Testis (tissue), 2 donors: ENCODE measurements at regions not wholly inside any gene's neighbourhood (a gene's known extent, or its start where the extent isn't known, plus 50 kb on each side); places are given as distances from the start of the nearest gene placed in this dataset.
"Not testable (repeated sequence)": the region's sequence is repeated elsewhere in the genome, so short reads cannot be mapped to it uniquely, and the experiment has no call there.

ENCODE experiments used
- DNase-seq: peaks from one replicate; pipeline ENCODE4 v3.0.0-alpha.2; 2019
- H3K27ac ChIP-seq, 2 donors: fragments of 200-600 bp; sonication (generic); one replicate each; pipeline ENCODE4 v1.5.1; 2019
- H3K27me3 ChIP-seq: fragments of 200-600 bp; sonication (generic); one replicate; pipeline ENCODE4 v1.5.1; 2019
- H3K36me3 ChIP-seq: fragments of 200-600 bp; sonication (generic); one replicate; pipeline ENCODE4 v1.5.1; 2017; ENCODE audit warnings: low read depth; ENCODE audit errors: missing control alignments
- H3K4me1 ChIP-seq: fragments of 200-600 bp; sonication (generic); one replicate; pipeline ENCODE4 v1.5.1; 2019
- H3K4me3 ChIP-seq, 2 donors: fragments of 200-600 bp; sonication (generic); one replicate each; pipeline ENCODE4 v1.5.1; 2017 to 2019
- H3K9me3 ChIP-seq: fragments of 200-600 bp; sonication (generic); one replicate; pipeline ENCODE4 v1.5.1; 2017
- POLR2A ChIP-seq: fragments of 450-650 bp; IDR thresholded peaks from one replicate; pipeline ENCODE4 v1.6.1; 2017; ENCODE audit warnings: antibody characterized with exemption, mild to moderate bottlenecking, moderate library complexity
- WGBS, 2 donors: methylation state at CpG; one replicate each; pipeline ENCODE4 v1.1.5; 2018; 5-methylcytosine and 5-hydroxymethylcytosine counted together
- intact Hi-C: fragments of 100-400 bp; cut with DNase I; formaldehyde crosslinking; loops from one replicate; pipeline ENCODE4 v1.15.1; 2023; ENCODE audit warnings: low total_unique reads
- TF ChIP-seq, protein P1 (sequence below), 3 experiments: fragments of 450-650 bp in 2 of 3; fragments of 200-600 bp in 1 of 3; sonication (generic) in 1 of 3; IDR thresholded peaks; one replicate each; pipeline ENCODE4 v1.5.1; 2016 to 2019; ENCODE audit warnings: antibody characterized with exemption in 3 of 3, mild to moderate bottlenecking in 2 of 3, moderate library complexity in 1 of 3

DNA sequence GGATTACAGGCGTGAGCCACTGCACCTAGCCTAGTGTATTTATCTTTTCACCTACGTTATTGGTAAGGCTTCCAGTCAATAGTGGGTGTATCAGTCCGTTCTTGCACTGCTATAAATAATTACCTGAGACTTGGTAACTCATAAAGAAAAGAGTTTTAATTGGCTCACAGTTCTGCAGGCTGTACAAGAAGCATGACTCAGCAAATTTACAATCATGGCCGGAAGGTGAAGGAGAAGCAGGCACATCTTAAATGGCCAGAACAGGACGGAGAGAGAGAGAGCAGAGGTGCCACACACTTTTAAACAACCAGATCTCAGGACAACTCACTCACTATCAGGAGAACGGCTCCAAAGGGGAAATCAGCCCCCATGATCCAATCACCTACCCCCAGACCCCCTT lies 873.3 kb upstream of the AUTS2 start:
- Histone ChIP-seq H3K4me3 (no peak overlapping the region), H3K9me3 (no peaks in the 10 kb centered on the region), H3K27ac (no peak overlapping the region), H3K27me3 (no peaks in the 10 kb centered on the region), H3K4me1 (no peaks in the 10 kb centered on the region), H3K36me3 (no peaks in the 10 kb centered on the region)
- no peak for TF ChIP-seq POLR2A
- TF ChIP-seq, protein P1, sequence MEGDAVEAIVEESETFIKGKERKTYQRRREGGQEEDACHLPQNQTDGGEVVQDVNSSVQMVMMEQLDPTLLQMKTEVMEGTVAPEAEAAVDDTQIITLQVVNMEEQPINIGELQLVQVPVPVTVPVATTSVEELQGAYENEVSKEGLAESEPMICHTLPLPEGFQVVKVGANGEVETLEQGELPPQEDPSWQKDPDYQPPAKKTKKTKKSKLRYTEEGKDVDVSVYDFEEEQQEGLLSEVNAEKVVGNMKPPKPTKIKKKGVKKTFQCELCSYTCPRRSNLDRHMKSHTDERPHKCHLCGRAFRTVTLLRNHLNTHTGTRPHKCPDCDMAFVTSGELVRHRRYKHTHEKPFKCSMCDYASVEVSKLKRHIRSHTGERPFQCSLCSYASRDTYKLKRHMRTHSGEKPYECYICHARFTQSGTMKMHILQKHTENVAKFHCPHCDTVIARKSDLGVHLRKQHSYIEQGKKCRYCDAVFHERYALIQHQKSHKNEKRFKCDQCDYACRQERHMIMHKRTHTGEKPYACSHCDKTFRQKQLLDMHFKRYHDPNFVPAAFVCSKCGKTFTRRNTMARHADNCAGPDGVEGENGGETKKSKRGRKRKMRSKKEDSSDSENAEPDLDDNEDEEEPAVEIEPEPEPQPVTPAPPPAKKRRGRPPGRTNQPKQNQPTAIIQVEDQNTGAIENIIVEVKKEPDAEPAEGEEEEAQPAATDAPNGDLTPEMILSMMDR (IDR thresholded peaks at IDR 0.05), result no peak
- intact Hi-C loops, result no loop called here
- 74 to 84% methylated on average over 6 of the region's 6 CpGs for WGBS, 2 donors
- no peak for DNase-seq

DNA sequence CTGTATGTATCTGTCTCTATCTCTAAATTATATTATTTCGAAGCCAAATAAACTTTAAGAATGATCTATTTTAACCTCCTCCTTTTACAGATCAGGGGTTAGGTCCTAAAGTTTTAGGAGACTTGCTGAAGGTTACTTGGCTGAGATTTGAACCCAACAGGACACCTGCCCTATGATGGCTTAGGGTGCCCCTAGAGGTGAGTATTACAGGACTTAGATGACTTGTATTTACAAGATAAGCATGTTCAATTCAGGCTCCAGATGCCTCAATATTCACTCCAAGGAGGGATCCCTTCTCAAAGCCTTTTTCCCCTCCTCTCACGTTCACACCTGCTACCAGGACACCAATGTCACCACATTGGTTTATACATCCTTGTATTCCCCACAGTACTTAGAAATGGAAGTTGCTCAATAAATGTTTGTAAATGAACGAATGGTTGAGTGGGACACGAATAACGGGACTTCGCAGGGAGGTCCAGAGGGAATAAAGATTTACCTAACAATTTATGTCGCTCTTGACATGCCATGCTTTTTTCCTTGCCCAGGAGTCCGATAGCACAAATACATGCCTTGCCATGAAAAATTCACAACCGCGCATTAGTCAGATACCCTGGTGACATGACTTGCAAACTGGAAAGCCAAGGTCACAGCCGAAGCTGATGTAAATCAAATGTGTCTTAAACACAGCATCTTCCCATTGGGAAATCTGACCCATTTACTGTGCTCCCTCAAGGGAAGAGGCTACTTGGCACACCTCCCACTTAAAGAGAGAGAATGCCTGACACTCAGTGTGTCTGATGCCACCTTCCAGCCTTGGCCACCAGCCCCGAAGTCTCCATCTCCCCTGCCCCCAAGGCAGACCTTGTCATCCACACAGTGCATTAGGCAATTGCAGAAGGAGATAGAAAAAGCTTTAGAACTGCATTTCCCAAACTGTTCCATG lies 872.2 kb upstream of the AUTS2 start:
- WGBS, 2 donors, result 77 to 79% methylated on average over 11 to 12 of the region's 12 CpGs
- Histone ChIP-seq H3K9me3 (no peaks in the 10 kb centered on the region), H3K27ac (no peak overlapping the region), H3K36me3 (no peaks in the 10 kb centered on the region), H3K4me1 (no peaks in the 10 kb centered on the region), H3K4me3 (no peak overlapping the region), H3K27me3 (no peaks in the 10 kb centered on the region)
- intact Hi-C loops, result no loop called here
- no peak for DNase-seq
- TF ChIP-seq, protein P1 (IDR thresholded peaks at IDR 0.05), result no peak
- no peak for TF ChIP-seq POLR2A

DNA sequence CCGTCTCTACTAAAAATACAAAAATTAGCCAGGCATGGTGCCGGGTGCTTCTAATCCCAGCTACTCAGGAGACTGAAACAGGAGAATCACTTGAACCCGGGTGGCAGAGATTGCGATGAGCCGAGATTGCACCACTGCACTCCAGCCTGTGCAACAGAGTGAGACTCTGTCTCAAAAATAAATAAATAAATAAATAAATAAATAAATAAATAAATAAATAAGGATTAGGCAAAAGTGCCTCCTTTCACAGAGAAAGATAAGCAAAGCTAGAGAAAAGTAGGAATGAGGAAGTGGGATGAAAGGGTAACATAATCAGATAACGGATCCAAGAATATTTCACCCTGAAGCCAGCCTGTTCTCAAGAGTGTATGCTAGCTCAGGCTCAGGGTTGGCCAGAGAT lies 869.6 kb upstream of the AUTS2 start:
- DNase-seq, intact Hi-C loops: not testable (repeated sequence)
- WGBS, 2 donors, result 86 to 92% methylated on average over 6 of the region's 6 CpGs

GRCh38 chr7:68729371-68729770 lies 868.9 kb upstream of the AUTS2 start:
- no peak overlapping the region for H3K4me3 ChIP-seq
- no peaks in the 10 kb centered on the region for H3K9me3 ChIP-seq
- H3K27me3 ChIP-seq, result no peaks in the 10 kb centered on the region
- intact Hi-C loops, result no loop called here
- no peak overlapping the region for H3K27ac ChIP-seq
- H3K36me3 ChIP-seq, result no peaks in the 10 kb centered on the region
- 84% methylated on average over 7 of the region's 7 CpGs for WGBS, 2 donors
- TF ChIP-seq, protein P1 (IDR thresholded peaks at IDR 0.05), result no peak
- TF ChIP-seq POLR2A, result no peak
- DNase-seq, result no peak
- peaks cover 7% of the 10 kb centered on the region for H3K4me1 ChIP-seq

More for the DNA sequence above, 869.6 kb upstream of the AUTS2 start:
- H3K9me3 ChIP-seq, H3K27ac ChIP-seq, H3K4me1 ChIP-seq, H3K27me3 ChIP-seq, H3K4me3 ChIP-seq, H3K36me3 ChIP-seq: not testable (repeated sequence)

DNA sequence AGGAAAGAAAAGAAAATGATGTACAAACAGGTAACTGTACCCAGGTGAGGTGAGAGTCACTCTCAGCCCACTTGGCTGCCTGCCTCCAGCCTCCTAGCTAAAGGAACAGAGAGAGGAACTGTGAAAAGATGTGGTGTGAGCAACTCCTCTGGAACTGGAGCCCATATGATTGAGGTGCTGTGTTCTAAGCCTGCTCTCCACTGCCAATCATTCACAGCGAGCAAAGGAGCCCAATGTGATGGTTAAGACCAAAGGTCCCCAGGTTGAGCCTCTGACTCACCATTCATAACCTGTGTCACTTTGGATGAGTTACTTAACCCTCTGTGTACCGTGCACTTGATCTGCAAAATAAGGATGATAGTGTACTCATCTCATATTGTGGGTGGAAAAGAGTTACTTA lies 868.1 kb upstream of the AUTS2 start:
- no peaks in the 10 kb centered on the region for H3K36me3 ChIP-seq
- intact Hi-C loops, result no loop called here
- TF ChIP-seq, protein P1 (IDR thresholded peaks at IDR 0.05), result no peak
- no peak for TF ChIP-seq POLR2A
- H3K9me3 ChIP-seq, result no peaks in the 10 kb centered on the region
- H3K4me3 ChIP-seq, result no peak overlapping the region
- no peaks in the 10 kb centered on the region for H3K27me3 ChIP-seq
- 86 to 88% methylated on average over 2 of the region's 2 CpGs for WGBS, 2 donors
- no peak overlapping the region for H3K27ac ChIP-seq
- no peak for DNase-seq
- H3K4me1 ChIP-seq, result peaks cover 7% of the 10 kb centered on the region
